Dermis microvascular lymphatic vessel endothelial cell (primary cell): ENCODE measurements at regions not wholly inside any gene's neighbourhood (a gene's known extent, or its start where the extent isn't known, plus 50 kb on each side); places are given as distances from the start of the nearest gene placed in this dataset.

Source experiments
- DNase-seq, 2 donors: peaks; one replicate each; pipeline versions ENCODE4 v3.0.0 to v3.0.0-alpha.2; 2010; ENCODE audit warnings: low read depth in 2 of 2

DNA sequence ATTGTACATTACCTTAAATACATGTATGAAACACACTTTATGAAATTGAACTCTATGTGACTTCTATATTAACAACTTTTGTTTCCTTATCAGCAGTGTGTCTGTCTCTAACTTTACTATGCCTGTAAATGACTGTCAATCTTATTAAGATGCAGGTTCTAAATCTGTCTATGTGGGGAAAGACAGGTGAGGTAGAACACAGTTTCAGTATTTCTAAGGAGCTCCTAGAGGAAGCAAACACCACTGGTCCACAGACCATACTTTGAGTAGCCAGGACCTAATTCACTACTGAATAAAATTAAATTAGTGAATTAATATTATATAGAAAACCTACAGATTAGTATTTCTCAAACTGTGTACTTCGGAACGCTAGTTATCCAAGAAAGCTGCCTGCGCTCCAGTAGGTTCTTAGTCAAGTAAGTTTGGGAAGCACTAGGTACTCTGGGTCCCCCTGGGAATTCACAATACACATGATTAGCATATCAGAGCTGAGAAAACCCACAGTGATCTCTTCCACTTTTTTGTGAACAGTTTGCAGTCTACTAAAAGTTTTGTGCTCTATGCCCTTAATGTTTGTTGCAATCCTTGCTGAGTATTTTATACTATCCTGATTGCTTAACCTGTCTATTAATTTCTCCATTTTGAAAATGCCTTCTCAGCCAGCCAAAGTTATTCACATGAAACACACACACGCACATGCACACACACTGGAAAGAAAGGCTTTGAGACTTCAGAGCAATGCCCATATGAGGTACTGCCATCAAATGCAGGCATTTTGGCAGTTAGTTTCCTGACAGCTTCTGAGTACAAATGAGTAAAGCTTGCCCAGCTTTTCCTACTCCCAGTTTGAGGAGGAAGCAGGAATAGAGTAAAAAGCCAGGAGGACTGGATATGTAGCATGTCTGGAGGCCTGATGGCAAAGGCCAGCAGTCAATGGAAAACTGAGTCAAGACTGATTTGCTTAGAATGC lies 133.6 kb upstream of the CPEB2 start:
- DNase-seq = no peak

DNA sequence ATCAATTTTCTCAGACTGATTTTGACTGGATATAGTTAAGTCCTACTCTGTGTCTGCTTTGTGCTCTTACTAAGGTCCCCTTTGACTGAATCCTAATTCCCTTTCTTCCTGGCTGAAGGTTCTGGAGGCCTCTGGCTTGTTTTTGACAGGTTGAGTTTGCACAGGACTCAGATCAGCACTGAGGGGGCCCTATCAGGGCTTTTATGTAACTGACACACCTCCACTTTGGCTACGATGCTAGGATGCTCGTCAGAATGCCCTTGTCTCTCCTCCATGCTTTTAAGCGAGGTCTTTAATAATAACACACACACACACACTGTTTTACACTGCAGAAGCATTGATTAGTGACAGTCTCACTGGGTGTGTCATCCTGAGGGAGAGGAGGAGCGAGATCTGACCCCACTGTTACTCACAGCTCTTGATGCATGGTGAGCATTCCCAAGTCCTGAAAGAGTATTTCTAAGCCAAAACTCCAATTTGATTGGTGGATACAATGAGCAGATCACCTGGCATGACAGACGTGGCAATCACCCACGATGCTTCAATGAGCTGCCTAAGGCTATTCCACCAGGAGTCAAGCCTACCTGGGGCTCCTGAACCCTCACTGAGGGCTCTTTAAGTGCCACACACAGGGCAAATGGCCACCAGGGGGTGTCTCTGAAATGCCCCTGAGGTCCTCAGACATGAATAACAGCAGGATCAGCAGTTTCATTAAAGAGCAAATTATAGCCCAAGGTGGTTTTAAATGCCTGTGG lies 130.4 kb upstream of the CPEB2 start:
- peak; percentile 2 to 11 for DNase-seq

DNA sequence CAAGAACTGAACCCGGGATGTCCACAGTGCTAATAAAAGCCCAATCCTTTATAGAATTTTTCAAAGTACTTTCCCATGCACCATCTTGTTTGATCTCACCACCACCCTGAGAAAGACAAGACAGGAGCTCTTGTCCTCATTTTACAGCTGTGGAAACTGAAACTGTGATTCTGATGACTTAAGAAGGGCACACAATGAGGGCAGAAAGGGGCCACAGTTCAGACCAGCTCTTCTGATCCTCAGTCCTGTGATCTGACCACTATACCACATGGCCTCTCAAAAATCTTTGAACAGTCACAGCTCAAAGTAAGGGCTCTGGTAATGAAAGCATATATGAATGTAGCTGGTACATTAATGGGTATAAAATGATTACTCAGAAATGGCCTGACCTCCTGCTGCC lies 127.3 kb upstream of the CPEB2 start:
- no peak for DNase-seq

DNA sequence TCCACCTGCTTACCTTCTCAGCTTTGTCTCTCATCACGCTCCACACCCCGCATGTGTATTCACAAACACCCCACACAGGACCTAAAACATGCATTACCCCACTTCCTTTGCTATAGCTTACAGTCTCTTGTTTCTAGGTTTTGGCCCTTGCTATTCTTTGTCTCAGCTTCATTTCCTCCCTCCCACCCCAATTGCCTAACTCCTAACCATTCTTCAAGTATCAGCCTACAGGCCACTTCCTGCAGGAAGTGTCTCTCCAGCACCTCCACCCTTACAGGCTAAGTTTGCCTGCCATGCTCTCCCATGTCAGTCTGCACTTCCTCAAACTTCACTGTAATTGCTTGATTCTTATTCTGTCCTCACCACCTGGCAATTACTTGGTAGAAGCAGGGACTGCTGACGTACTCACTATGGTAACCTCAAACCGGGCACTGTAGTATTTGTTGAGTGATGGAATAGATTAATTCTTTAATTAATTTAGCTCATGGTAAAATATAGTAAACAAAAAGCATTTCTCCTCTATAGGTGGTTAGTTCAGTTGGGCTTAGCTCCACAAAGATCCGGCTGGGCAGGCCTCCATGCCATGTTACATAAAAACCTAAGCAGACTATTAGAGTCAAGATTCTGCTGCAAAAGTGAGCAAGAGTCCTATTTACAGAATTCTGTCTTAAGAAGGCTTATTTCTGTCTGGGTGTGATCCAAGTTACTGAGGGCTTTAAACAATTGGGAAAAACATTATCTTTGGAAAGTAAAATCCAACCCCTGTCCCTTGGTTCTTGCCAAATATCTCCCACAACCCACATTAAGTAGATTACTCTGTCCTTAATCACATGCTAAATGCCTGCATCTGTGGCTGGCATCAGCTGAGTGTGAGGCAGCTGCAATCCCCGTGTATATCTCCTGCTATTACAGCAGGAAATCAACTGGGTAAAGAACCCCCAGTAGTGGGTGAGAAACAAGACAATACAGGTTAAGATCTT lies 124.7 kb upstream of the CPEB2 start:
- no peak for DNase-seq

DNA sequence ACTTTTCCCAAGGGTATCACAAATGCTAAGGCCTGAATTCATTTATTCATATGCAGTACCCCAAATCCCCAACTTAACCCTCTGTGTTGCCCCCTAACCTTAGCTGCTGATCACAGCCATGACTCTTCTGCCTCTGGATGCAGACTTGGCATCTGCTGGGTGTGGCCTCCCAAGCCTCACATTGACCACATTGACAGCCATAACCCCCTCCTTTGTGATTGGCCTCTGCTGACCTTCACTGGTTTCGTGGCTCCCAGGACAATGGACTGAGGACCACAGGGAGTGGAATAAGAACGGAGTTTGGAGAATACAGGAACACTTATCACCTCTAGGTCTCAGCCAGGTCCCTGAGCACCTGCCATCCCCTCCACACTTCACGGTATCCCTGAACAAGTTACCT lies 123.6 kb upstream of the CPEB2 start:
- DNase-seq = no peak

DNA sequence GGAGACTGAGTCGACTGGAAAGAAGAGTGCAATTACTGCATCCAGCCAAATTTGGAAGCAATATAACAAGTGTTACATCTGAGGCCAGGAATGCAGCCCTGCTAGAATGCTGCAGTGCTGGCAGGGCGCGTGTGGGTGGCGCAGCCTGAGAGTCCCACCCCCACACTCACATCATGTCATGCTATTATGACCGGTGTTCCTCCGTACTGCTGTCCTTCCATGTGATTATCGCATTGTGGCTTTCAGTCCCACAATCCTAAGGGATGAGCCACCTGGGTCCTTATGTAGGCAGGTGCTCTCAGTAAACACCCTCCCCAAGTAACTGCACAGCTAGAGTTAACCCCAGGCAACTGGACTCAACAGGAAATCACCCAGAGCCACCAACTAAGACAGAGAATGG lies 122.6 kb upstream of the CPEB2 start:
- DNase-seq = no peak

DNA sequence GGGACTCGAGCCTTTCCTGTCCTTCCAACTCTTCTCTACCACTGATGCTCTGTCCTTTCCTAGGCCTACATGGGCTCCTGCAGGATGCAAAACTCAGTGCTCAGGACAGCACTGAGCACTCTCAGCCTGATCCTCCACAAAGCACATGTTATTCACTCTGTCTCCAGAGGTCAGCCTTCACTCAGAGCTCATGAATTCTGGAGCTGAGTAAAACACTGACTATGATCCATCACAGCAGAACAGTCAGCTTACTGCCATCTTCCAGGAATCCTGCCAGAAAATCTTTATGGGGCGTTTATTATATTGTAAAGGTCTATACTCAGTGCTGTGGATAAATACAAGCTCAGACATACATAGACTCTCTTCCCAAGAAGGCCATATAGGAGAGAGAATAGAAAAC lies 121.5 kb upstream of the CPEB2 start:
- DNase-seq = no peak

DNA sequence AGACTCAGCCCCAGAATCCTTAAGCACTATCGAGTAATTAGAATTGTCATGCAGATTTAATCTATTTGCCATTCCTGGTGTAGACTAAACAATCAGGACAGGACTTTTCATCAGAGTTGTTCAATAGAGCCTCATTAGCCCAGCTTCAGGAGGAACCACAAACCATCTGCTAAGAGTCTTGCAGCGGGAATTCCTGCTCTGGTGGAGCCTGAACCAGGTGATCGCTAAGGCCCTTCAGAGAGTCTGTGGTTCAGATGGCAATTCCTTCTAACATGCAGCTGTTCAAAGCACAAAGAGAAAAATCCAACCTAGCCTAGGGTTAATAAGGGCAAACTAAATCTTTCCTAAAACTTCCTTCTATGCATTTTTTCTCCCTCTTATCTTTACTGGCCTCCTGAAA lies 119.1 kb upstream of the CPEB2 start:
- no peak for DNase-seq

DNA sequence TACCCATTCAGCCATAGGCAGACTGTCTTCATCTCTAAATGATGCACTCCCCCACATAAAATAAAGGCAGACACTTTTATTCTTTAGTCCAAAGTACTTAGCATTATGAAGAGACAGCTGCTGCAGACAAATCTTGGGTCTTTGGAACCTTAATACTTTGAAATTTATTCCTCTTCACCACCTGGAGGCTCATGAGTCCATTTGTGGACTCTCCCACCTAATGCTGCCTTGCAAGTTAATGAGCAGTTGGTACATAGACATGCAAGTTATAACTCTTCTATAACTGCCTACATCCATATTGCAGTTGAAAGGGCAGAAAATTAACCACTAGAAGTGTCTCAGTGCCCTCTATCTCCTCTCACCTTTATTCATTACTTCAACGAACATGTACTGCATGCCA lies 118.6 kb upstream of the CPEB2 start:
- no peak for DNase-seq

DNA sequence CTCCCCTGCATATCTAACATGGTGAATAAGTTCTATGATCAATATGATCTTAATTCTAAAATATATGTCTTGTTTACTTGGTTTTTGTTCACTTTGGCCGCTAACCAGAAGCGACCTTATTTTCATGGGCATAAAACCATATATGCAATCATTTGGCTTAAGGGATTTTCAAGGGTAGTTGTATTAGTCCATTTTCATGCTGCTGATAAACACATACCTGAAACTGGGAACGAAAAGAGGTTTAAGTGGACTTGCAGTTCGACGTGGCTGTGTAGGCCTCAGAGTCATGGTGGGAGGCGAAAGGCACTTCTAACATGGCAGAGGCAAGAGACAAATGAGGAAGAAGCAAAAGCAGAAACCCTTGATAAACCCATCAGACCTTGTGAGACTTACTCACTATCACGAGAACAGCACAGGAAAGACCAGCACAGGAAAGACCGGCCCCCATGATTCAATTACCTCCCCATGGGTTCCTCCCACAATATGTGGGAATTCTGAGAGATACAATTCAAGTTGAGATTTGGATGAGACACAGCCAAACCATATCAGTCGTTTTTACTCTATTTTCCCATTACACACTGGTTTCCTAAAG lies 114.3 kb upstream of the CPEB2 start:
- DNase-seq = no peak

DNA sequence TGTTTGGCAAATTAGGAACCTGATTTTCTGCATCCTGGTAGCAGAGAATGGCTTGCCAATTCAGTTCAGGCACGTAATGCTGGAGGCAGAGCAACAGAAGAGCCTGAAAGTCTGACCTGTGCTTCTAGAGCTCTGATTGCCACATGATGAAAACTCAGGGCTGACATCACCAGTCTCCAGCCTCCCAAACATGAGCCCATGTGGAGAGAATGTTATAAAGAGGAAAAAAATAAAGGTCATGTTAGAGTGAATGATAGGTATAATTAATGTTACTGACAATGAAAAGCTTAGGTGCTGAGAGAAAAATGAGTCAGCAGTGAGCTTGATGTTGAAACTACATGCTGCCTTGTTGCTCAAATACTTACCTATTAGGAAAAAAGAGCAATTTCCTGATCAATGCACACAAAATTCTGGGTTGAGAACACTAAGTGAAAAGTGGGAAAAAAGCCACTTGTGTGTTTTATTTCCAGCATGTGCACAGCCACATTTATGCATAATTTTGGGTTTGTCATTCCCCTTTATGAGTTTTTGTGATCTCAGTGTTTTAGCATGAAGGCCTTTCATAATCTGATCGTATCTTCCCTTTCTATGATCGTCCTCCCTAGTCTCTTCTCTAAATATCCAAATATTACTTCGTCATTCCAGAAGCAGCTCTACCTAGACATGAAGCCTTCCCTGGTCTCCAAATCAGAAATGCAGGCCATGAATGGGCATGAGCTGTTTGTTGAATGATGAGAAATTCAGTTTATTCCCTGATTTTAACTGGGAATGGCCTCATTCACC lies 113.3 kb upstream of the CPEB2 start:
- DNase-seq = no peak

DNA sequence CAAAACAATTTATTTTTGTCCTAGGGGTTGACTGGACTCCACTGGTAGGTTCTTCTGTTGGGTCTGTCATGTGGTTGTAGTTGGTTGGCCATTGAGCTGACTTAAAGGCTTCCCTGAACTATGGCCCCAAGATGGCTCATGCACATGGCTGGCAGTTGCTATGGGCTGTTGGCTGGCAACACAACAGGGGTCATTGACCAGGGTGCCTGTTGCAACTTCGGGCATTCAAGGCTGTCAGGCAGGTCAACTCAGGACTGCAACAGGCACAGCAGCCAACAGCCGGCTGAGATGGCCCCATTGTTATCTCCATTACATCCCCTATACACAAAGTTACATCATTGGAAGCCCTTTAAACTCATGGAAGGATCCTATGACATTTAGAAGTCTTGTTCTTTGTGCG lies 109.7 kb upstream of the CPEB2 start:
- no peak for DNase-seq

DNA sequence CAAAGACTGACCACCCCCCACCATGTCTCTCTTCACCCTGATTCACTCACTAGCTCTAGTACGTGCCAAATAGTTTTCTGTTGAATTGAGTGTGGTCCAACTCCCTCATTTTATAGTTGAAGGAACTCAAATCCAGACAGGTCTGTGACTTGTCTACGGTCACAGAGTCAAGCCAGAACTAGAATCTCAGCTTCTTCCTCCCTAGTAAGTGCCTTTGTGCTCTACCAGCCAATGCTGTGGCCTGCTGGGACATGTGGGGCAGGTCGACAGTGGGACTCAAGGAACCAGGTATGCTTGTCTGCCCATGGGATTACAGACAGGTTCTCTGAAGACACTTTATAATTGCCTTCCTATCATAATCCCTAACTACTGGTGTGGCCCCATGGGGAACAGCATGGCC lies 108.6 kb upstream of the CPEB2 start:
- DNase-seq = no peak

DNA sequence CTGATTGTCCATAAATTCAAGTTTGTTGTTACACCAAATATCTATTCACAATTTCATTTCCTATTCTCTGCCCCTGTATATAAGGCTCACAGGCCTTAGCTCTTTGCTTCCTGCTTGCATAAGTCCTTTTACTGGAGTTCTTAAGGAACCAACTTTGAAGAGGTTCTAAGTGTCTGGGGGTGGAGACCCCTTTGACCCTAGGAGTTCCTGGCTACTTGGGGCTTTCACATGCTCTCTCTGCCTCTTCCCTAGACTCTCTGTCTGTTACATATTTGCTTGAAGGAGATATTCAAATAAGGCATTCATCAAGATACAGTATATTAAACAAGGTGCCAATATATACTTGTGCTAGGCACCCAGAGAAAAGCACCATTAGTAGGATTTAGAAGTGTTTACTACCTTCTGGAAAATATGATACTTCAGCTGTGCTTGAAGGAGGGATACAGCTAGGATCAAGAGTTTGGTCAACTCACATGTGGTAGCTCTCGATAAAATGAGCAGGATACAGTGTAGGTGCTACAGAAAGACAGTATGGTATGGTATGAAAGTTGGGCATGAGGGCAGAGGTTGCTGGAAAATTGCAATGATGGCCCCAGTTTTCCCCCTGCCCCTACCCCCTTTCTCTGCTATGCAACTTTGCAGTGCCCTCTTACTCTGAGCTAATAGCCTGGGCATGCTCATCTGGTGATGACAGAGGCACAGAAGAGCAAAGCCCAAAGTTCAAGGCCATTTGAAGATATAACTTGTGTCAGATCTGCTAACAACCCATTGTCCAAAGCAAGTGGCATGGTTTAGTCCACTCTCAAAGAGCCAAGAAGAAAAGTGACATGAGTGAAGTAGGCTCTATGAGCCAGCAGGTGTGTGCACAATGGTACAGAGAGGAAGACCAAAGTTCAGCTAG lies 107.6 kb upstream of the CPEB2 start:
- DNase-seq = no peak

DNA sequence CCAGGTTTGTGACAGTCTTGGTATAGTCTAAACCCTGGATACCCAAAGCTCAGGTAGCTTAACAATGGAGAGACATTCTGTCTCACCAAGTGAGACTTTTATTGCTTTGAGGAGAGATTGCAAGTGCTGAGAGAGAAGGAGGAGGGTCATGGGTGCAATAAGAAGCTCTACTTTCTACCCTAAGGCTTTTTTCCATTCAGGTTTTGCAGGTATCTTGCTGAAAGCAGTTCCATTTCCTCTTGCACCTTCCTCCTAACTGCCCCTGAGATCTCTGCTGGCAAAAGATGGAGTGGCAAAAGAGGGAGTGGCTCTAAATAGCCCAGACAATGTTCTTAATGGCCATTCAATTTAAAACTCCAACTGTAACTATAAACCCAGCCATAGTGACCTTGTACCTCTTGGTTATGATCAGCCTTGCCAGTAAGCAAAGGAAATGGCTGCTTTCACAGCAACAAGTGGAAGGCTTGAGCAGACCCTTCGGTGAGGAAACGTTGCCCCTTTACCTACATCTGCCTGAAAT lies 105.6 kb upstream of the CPEB2 start:
- DNase-seq = no peak

DNA sequence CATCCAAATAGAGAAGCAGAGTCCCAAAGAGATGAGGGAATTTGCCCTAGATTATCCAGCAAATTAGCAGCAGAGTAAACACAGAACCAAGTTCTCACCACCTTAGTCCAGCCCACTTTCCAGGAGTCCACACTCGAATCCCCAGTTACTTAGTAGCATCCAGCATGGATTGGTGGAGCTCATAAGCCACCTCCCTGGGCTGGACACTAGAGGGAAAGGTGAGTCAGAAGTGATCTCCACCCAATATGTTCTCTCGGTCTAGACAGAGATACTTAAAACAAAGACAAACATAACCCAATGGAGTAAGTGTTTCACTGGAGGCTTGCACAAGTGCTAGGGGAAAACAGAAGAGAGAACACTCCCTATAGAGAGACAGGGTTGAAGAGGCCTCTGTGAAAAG lies 105.1 kb upstream of the CPEB2 start:
- no peak for DNase-seq

DNA sequence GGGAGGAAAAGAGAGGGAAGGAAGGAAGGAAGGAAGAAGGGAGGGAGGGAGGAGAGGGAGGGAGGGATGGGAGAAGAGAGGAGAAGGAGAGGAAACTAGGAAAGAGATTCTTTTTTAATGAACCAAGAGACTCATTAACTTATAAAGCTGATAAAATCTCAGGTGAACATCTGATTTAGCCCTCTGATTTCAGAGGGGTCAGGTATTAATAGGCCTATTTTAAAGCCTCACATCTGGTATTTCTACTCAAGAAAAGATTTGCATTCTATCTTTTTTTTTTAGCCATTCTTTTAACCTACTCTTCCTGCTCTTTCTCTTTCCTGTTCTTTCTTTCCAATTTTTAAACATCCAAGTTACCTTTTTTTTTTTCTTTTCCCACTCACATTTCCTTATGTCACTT lies 103.3 kb upstream of the CPEB2 start:
- DNase-seq = no peak

DNA sequence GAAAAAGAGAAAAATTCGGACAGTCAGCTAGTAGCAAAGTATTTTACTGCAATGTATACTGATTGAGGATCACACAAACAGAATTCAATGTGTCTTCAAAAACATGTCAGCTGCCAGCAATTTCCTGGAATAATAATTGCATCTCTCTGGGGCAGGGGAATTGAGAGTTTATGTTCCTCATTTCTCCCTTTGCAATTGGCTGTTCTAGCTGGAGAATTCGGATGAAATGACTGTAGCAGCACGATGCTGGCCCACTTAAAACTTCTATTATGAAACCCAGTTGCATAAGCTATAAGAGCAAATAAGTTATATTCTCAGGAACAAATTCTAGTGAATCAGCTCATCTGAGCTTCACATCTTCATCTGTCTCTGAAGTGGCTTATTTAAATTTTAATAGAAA lies 99.9 kb upstream of the CPEB2 start:
- DNase-seq = no peak

DNA sequence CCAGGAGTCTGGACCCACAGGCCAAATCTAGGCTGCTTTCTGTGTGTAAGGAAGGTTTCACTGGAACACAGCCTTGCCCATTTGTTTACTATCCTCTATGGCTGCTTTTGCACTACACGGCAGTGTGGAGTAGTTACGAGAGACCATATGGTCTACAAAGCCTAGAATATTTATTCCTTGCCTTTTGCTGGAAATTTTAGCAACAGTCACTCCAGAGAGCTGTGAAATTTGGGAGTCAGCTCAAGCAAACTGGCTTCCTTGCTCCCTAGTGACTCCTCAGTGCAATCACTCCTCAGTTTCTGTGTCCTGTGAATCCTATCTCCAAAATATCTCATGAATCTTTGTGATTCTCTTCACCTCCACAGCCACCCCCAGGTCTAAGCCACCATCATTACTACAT lies 99.0 kb upstream of the CPEB2 start:
- DNase-seq = no peak
